B cell (primary cell): ENCODE measurements at regions not wholly inside any gene's neighbourhood (a gene's known extent, or its start where the extent isn't known, plus 50 kb on each side); places are given as distances from the start of the nearest gene placed in this dataset.

Experiments
- CTCF ChIP-seq: fragments of 200-600 bp; IDR thresholded peaks from one replicate; pipeline ENCODE4 v1.8.0; 2022; ENCODE audit warnings: antibody characterized with exemption, mild to moderate bottlenecking
- EZH2 ChIP-seq: IDR thresholded peaks from 2 replicates; pipeline ENCODE4 v1.6.1; 2012; ENCODE audit warnings: borderline replicate concordance, low read depth, mild to moderate bottlenecking, moderate library complexity, low read length; ENCODE audit not compliant: insufficient read depth, poor library complexity, severe bottlenecking

DNA sequence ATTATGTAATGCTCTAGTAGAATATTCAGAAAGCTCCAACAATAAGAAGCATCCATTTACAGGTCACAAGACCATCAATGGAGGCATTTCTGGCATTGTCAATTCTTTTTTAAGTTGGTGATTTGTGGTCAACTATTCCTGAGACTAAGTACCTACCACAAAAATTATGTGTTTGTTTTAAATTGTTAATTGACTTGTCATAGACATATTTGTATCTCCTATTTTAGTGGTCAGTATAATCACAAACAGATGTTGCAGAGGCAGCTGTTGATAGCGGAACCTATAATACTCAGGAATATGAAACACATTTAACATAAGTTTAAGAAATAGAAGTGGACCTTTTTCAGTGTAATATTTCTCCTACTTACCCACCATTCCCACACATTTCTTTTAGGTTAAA is 430.1 kb downstream of the CCDC85A start:
- TF ChIP-seq CTCF, result no peak
- no peak for TF ChIP-seq EZH2
